PC-3 (cell line): ENCODE measurements at regions not wholly inside any gene's neighbourhood (a gene's known extent, or its start where the extent isn't known, plus 50 kb on each side); places are given as distances from the start of the nearest gene placed in this dataset.

Experiments
- ATAC-seq: fragments of 200-7000 bp; cut with Tn5 transposase; 2 replicates; pipeline ENCODE4 v1.9.1; 2020; ENCODE audit warnings: mild to moderate bottlenecking, moderate library complexity
- BruUV-seq: library from RNA; stranded (reverse); fragments of 400-500 nt; replicated peaks from 2 replicates; lab custom pipeline; 2021; lab: Mats Ljungman, UMichigan
- CTCF ChIA-PET: fragments of 300-600 bp; sonication (Branson Sonifier 250); formaldehyde crosslinking; loops from one replicate; lab custom pipeline; 2022; ENCODE audit warnings: antibody characterized with exemption; lab: Charles Lee
- POLR2A ChIA-PET: fragments of 300-600 bp; sonication (Branson Sonifier 250); formaldehyde crosslinking; loops from one replicate; lab custom pipeline; 2022; ENCODE audit warnings: antibody characterized with exemption; ENCODE audit not compliant: unreplicated experiment; lab: Charles Lee
- DNase-seq: peaks from one replicate; pipeline ENCODE4 v3.0.0-alpha.2; 2015
- H2AFZ ChIP-seq: fragments of 300-600 bp; sonication (generic); 2 replicates; pipeline ENCODE4 v1.6.0; 2016; ENCODE audit warnings: antibody characterized with exemption, low read length
- H3F3A ChIP-seq: fragments of 300-600 bp; sonication (generic); one replicate; pipeline ENCODE4 v1.6.0; 2017; ENCODE audit warnings: antibody characterized with exemption, low read length, control low read depth, mild to moderate bottlenecking; ENCODE audit not compliant: unreplicated experiment
- H3K27ac ChIP-seq: fragments of 300-600 bp; sonication (generic); 2 replicates; pipeline ENCODE4 v1.5.1; 2016; ENCODE audit warnings: mild to moderate bottlenecking, low read length
- H3K27me3 ChIP-seq: fragments of 300-600 bp; sonication (generic); 2 replicates; pipeline ENCODE4 v1.6.1; 2016; ENCODE audit warnings: low read length, mixed read lengths
- H3K36me3 ChIP-seq: fragments of 300-600 bp; sonication (generic); 2 replicates; pipeline ENCODE4 v1.6.1; 2016; ENCODE audit warnings: low read depth, mixed run types, low read length, mixed read lengths
- H3K4me1 ChIP-seq: fragments of 300-600 bp; sonication (generic); 2 replicates; pipeline ENCODE4 v1.5.1; 2016; ENCODE audit warnings: low read length; ENCODE audit not compliant: insufficient read depth
- H3K4me2 ChIP-seq: fragments of 300-600 bp; sonication (generic); 2 replicates; pipeline ENCODE4 v1.6.0; 2016; ENCODE audit warnings: low read length
- H3K4me3 ChIP-seq: fragments of 300-600 bp; sonication (generic); 2 replicates; pipeline ENCODE4 v1.5.1; 2016; ENCODE audit warnings: mild to moderate bottlenecking, low read length, mixed read lengths
- H3K79me2 ChIP-seq: fragments of 300-600 bp; sonication (generic); 2 replicates; pipeline ENCODE4 v1.6.1; 2017; ENCODE audit warnings: low read length, mixed read lengths
- H3K9ac ChIP-seq: fragments of 300-600 bp; sonication (generic); 2 replicates; pipeline ENCODE4 v1.6.0; 2016; ENCODE audit warnings: mild to moderate bottlenecking, low read length
- H3K9me2 ChIP-seq: fragments of 300-600 bp; sonication (generic); replicated peaks from 2 replicates; pipeline ENCODE4 v1.6.1; 2016; ENCODE audit warnings: mixed run types, low read length, mixed read lengths
- H3K9me3 ChIP-seq: fragments of 300-600 bp; sonication (generic); 2 replicates; pipeline ENCODE4 v1.6.1; 2016; ENCODE audit warnings: low read length, mixed read lengths
- H4K20me1 ChIP-seq: fragments of 300-600 bp; sonication (generic); 2 replicates; pipeline ENCODE4 v1.6.1; 2016; ENCODE audit warnings: low read length, mixed read lengths
- CTCF ChIP-seq: fragments of 300-600 bp; sonication (generic); conservative IDR thresholded peaks from 2 replicates; pipeline ENCODE4 v1.5.1; 2017; ENCODE audit warnings: antibody characterized with exemption, low read depth, mild to moderate bottlenecking, low read length
- EZH2 ChIP-seq: fragments of 300-600 bp; sonication (generic); IDR thresholded peaks from one replicate; pipeline ENCODE4 v1.6.1; 2017; ENCODE audit warnings: antibody characterized with exemption, mild to moderate bottlenecking, low read length; ENCODE audit not compliant: unreplicated experiment
- EZH2phosphoT487 ChIP-seq: fragments of 300-600 bp; sonication (generic); IDR thresholded peaks from 2 replicates; pipeline ENCODE4 v1.6.1; 2018; ENCODE audit warnings: mild to moderate bottlenecking, antibody characterized with exemption, low read length, borderline replicate concordance
- intact Hi-C: fragments of 100-400 bp; cut with micrococcal nuclease; formaldehyde crosslinking; loops from 2 replicates; pipeline ENCODE4 v1.9.0; 2023

DNA sequence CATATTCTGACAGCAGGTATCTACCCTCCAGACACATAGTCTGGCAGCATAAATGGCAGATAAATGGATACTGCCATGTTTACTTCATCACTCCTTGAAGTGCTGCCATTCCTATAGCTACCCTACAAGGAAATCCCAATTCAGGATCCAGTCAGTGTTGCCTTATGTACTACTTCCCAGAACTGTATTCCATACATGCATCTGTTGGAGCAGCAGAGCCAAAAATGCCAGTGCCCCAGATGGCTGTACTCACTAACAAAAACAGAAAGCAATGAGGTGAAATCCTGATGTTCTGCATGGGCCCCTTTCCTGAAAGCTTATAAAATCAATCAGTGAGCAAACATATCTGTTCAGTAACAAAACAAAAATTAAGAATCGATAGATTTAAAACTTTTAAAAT, 490.0 kb upstream of the COX7C start:
- H3K36me3 ChIP-seq: no peaks in the 10 kb centered on the region
- H3F3A ChIP-seq: no peaks in the 10 kb centered on the region
- H3K9me3 ChIP-seq: no peaks in the 10 kb centered on the region
- no peak for ATAC-seq
- H3K27me3 ChIP-seq: no peaks in the 10 kb centered on the region
- H3K79me2 ChIP-seq: no peaks in the 10 kb centered on the region
- no peaks in the 10 kb centered on the region for H3K4me1 ChIP-seq
- H3K27ac ChIP-seq: no peak overlapping the region
- no peak for TF ChIP-seq EZH2
- TF ChIP-seq EZH2phosphoT487: no peak
- no peak for TF ChIP-seq CTCF
- ChIA-PET CTCF (no interaction called here), POLR2A (no interaction called here)
- no peaks in the 10 kb centered on the region for H4K20me1 ChIP-seq
- H2AFZ ChIP-seq: no peak overlapping the region
- intact Hi-C loops: no loop called here
- no peak overlapping the region for H3K4me2 ChIP-seq
- no peak overlapping the region for H3K4me3 ChIP-seq
- no TSS peak for BruUV-seq
- H3K9ac ChIP-seq: no peak overlapping the region
- DNase-seq: no peak
- H3K9me2 ChIP-seq: no peaks in the 10 kb centered on the region

DNA sequence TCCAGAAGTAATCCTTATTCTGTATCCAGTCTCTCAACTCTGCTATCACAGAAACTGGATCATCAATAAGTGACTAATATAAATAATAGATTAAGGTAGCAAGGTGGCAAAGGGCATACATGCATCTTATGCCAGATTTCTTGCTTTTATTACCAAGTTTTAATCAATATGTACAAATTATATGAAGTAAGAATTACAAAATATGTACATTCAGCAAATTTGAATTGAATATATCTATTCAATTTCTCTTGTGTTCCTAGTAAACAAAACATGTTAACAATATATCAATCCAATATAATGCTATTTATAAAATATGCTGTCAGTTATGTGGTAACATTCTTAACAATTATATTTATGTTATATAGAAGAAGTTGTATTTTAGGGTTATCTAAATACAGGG, 488.7 kb upstream of the COX7C start:
- ATAC-seq: no peak
- intact Hi-C loops: no loop called here
- DNase-seq: no peak
- H3K4me2 ChIP-seq: no peak overlapping the region
- H3K4me3 ChIP-seq: no peak overlapping the region
- POLR2A ChIA-PET: no interaction called here
- no peaks in the 10 kb centered on the region for H3K27me3 ChIP-seq
- TF ChIP-seq EZH2 (no peak), EZH2phosphoT487 (no peak), CTCF (no peak)
- H3K79me2 ChIP-seq: no peaks in the 10 kb centered on the region
- H4K20me1 ChIP-seq: no peaks in the 10 kb centered on the region
- H3K4me1 ChIP-seq: no peaks in the 10 kb centered on the region
- H3K9me3 ChIP-seq: no peaks in the 10 kb centered on the region
- no peak overlapping the region for H3K9ac ChIP-seq
- CTCF ChIA-PET: no interaction called here
- H2AFZ ChIP-seq: no peak overlapping the region
- H3K9me2 ChIP-seq: no peaks in the 10 kb centered on the region
- H3K36me3 ChIP-seq: no peaks in the 10 kb centered on the region
- BruUV-seq: no TSS peak
- H3K27ac ChIP-seq: no peak overlapping the region
- H3F3A ChIP-seq: no peaks in the 10 kb centered on the region

DNA sequence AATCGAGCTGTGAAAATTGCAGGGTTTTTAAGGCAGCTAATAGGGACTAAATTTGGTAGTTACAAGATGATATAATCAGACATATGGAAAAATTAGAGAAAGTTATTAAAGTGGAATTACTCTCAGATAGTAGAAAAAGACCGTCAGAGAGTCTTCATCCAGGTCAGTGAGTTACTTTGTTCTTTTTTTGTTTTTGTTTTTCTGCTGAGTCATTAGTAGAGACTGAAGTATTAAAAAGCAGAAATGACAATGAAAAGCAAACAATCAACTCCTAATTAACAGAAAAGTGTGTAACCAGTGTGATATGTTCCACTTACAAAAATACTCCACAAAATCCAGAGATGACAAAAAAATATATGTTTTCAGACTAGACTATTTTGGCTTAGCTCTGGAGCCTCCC, 480.4 kb upstream of the COX7C start:
- ChIA-PET POLR2A (no interaction called here), CTCF (no interaction called here)
- H3K4me1 ChIP-seq: no peaks in the 10 kb centered on the region
- DNase-seq (no peak), ATAC-seq (no peak)
- no peak overlapping the region for H3K27ac ChIP-seq
- no peaks in the 10 kb centered on the region for H4K20me1 ChIP-seq
- 0 out of 2 replicates have a peak overlapping the region, but pooled peaks have one; percentile 3 for H2AFZ ChIP-seq
- no peak overlapping the region for H3K4me3 ChIP-seq
- no peaks in the 10 kb centered on the region for H3F3A ChIP-seq
- TF ChIP-seq EZH2phosphoT487 (no peak), EZH2 (no peak), CTCF (no peak)
- no peaks in the 10 kb centered on the region for H3K27me3 ChIP-seq
- H3K9me2 ChIP-seq: no peaks in the 10 kb centered on the region
- no TSS peak for BruUV-seq
- no peak overlapping the region for H3K9ac ChIP-seq
- no peaks in the 10 kb centered on the region for H3K79me2 ChIP-seq
- no peaks in the 10 kb centered on the region for H3K36me3 ChIP-seq
- H3K9me3 ChIP-seq: no peaks in the 10 kb centered on the region
- intact Hi-C loops: no loop called here
- H3K4me2 ChIP-seq: no peak overlapping the region
